CD14-positive monocyte (primary cell): ENCODE measurements at regions not wholly inside any gene's neighbourhood (a gene's known extent, or its start where the extent isn't known, plus 50 kb on each side); places are given as distances from the start of the nearest gene placed in this dataset.

Experiments
- DNase-seq, 3 donors: peaks; one replicate each; pipeline ENCODE4 v3.0.0-alpha.2; 2011 to 2022
- H2AFZ ChIP-seq: 2 replicates; pipeline ENCODE4 v1.6.0; 2012; ENCODE audit warnings: mild to moderate bottlenecking, low read depth, low read length, inconsistent platforms; ENCODE audit not compliant: insufficient read depth, poor library complexity, severe bottlenecking
- H3K27ac ChIP-seq, 2 donors: 1 replicate in 1 of 2; 2 replicates in 1 of 2; pipeline ENCODE4 v1.5.1; 2012 to 2013; ENCODE audit warnings: low read length in 2 of 2, control low read depth in 1 of 2, inconsistent platforms in 1 of 2, low read depth in 1 of 2, mild to moderate bottlenecking in 1 of 2
- H3K27me3 ChIP-seq, 2 donors: one replicate each; pipeline versions ENCODE4 v1.6.0 to v1.6.1; 2011 to 2013; ENCODE audit warnings: low read length in 2 of 2; ENCODE audit not compliant: control insufficient read depth in 2 of 2, insufficient read depth in 2 of 2
- H3K36me3 ChIP-seq, 2 donors: replicated peaks in 1 of 2; 1 replicate in 1 of 2; 2 replicates in 1 of 2; pipeline versions ENCODE4 v1.5.1 to v1.6.1; 2012 to 2013; ENCODE audit warnings: low read length in 2 of 2, control low read depth in 1 of 2, inconsistent platforms in 1 of 2, mild to moderate bottlenecking in 1 of 2; ENCODE audit not compliant: insufficient read depth in 2 of 2, control insufficient read depth in 1 of 2
- H3K4me1 ChIP-seq, 2 donors: 1 replicate in 1 of 2; 2 replicates in 1 of 2; pipeline versions ENCODE4 v1.5.1 to v1.6.1; 2012 to 2013; ENCODE audit warnings: low read length in 2 of 2, control low read depth in 1 of 2, inconsistent platforms in 1 of 2, mild to moderate bottlenecking in 1 of 2, moderate library complexity in 1 of 2; ENCODE audit not compliant: insufficient read depth in 2 of 2, control insufficient read depth in 1 of 2
- H3K4me2 ChIP-seq: replicated peaks from 2 replicates; pipeline ENCODE3; 2012; ENCODE audit warnings: low read length, moderate library complexity, mild to moderate bottlenecking; ENCODE audit not compliant: poor library complexity, severe bottlenecking; ENCODE audit errors: extremely low read depth
- H3K4me3 ChIP-seq, 3 experiments: fragments of 200-600 bp in 1 of 3; sonication (generic) in 1 of 3; replicated peaks in 1 of 3; 1 replicate in 2 of 3; 2 replicates in 1 of 3; pipeline ENCODE4 v1.5.1; 2011 to 2013; ENCODE audit warnings: low read length in 3 of 3, mild to moderate bottlenecking in 3 of 3, control low read depth in 2 of 3, low read depth in 2 of 3, inconsistent platforms in 1 of 3, moderate library complexity in 1 of 3
- H3K79me2 ChIP-seq: 2 replicates; pipeline ENCODE4 v1.6.0; 2012; ENCODE audit warnings: mild to moderate bottlenecking, control low read depth, inconsistent platforms, low read length, moderate library complexity; ENCODE audit not compliant: insufficient read depth
- H3K9ac ChIP-seq: 2 replicates; pipeline ENCODE4 v1.6.0; 2017; ENCODE audit warnings: low read length, mild to moderate bottlenecking; ENCODE audit not compliant: insufficient read depth, poor library complexity, severe bottlenecking
- H3K9me3 ChIP-seq, 2 donors: replicated peaks in 1 of 2; 1 replicate in 1 of 2; 2 replicates in 1 of 2; pipeline versions ENCODE4 v1.5.1 to v1.6.1; 2012 to 2013; ENCODE audit warnings: low read length in 2 of 2, control low read depth in 1 of 2; ENCODE audit not compliant: control insufficient read depth in 1 of 2, insufficient read depth in 1 of 2
- H4K20me1 ChIP-seq: 2 replicates; pipeline ENCODE4 v1.6.0; 2012; ENCODE audit warnings: mild to moderate bottlenecking, low read length, control low read depth, moderate library complexity; ENCODE audit not compliant: insufficient read depth
- H3K27ac Mint-ChIP-seq, 7 donors: one replicate each; pipeline ENCODE4 v1.8.0; 2020; ENCODE audit warnings: mild to moderate bottlenecking in 7 of 7, mixed read lengths in 7 of 7, moderate library complexity in 6 of 7, inconsistent platforms in 2 of 7
- H3K27me3 Mint-ChIP-seq, 3 donors: one replicate each; pipeline ENCODE4 v1.8.0; 2021 to 2022; ENCODE audit warnings: low read depth in 3 of 3, mild to moderate bottlenecking in 3 of 3, mixed read lengths in 3 of 3, moderate library complexity in 3 of 3, inconsistent platforms in 1 of 3
- H3K36me3 Mint-ChIP-seq, 2 donors: one replicate each; pipeline ENCODE4 v1.8.0; 2020; ENCODE audit warnings: mixed read lengths in 2 of 2, inconsistent platforms in 1 of 2, mild to moderate bottlenecking in 1 of 2
- H3K4me1 Mint-ChIP-seq: one replicate; pipeline ENCODE4 v1.8.0; 2020; ENCODE audit warnings: mild to moderate bottlenecking, mixed read lengths
- H3K4me3 Mint-ChIP-seq, 2 donors: one replicate each; pipeline ENCODE4 v1.8.0; 2020; ENCODE audit warnings: mild to moderate bottlenecking in 2 of 2, mixed read lengths in 2 of 2, moderate library complexity in 1 of 2
- H3K9me3 Mint-ChIP-seq, 7 donors: one replicate each; pipeline ENCODE4 v1.8.0; 2020 to 2022; ENCODE audit warnings: mixed read lengths in 7 of 7, mild to moderate bottlenecking in 6 of 7, moderate library complexity in 6 of 7, inconsistent platforms in 2 of 7
- WGBS: methylation state at CpG from one replicate; pipeline ENCODE4 v1.1.5; 2013; ENCODE audit warnings: missing lambda C conversion rate; ENCODE audit not compliant: insufficient coverage; 5-methylcytosine and 5-hydroxymethylcytosine counted together
- intact Hi-C, 2 donors: fragments of 100-400 bp; cut with micrococcal nuclease; formaldehyde crosslinking; loops; one replicate each; pipeline versions ENCODE4 v1.15.0 to v1.15.1; 2023
- TF ChIP-seq, protein P1 (sequence below): fragments of 200-600 bp; IDR thresholded peaks from one replicate; pipeline ENCODE4 v1.8.0; 2022; ENCODE audit warnings: antibody characterized with exemption, mild to moderate bottlenecking

DNA sequence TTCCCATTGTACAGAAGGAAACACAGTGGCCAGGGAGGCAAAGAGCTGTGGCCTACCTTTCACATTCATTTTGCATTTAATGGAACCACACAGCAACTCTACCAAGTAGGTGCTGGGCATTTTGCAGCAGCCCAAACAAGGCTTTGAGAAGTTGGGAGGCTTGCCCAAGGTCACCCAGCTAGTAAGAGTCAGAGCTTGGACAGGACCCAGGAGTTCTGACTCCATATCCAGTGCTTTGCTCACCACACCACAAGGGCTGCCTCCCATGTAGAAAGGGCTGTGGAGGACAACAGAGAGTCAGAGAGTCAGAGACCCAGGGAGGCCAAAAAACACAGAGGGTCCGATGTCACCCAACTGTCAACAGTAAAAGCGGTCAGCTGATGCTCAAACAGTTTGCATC lies 400.2 kb downstream of the BCL11B start:
- no peaks in the 10 kb centered on the region for H3K79me2 ChIP-seq
- H3K27me3 Mint-ChIP-seq = peaks cover 4% of the 10 kb centered on the region in 3 donors
- H3K4me3 Mint-ChIP-seq = no peak overlapping the region
- peaks cover 4 to 6% of the 10 kb centered on the region in 2 donors for H3K9me3 ChIP-seq
- H2AFZ ChIP-seq = no peak overlapping the region
- intact Hi-C loops = no loop called here
- H3K4me1 Mint-ChIP-seq = no peaks in the 10 kb centered on the region
- H3K9me3 Mint-ChIP-seq = peaks cover 0 to 13% (median 6%) of the 10 kb centered on the region in 7 donors
- no CpG with 5 or more reads among the region's 2 CpGs for WGBS
- H3K4me1 ChIP-seq = no peaks in the 10 kb centered on the region
- TF ChIP-seq, protein P1, sequence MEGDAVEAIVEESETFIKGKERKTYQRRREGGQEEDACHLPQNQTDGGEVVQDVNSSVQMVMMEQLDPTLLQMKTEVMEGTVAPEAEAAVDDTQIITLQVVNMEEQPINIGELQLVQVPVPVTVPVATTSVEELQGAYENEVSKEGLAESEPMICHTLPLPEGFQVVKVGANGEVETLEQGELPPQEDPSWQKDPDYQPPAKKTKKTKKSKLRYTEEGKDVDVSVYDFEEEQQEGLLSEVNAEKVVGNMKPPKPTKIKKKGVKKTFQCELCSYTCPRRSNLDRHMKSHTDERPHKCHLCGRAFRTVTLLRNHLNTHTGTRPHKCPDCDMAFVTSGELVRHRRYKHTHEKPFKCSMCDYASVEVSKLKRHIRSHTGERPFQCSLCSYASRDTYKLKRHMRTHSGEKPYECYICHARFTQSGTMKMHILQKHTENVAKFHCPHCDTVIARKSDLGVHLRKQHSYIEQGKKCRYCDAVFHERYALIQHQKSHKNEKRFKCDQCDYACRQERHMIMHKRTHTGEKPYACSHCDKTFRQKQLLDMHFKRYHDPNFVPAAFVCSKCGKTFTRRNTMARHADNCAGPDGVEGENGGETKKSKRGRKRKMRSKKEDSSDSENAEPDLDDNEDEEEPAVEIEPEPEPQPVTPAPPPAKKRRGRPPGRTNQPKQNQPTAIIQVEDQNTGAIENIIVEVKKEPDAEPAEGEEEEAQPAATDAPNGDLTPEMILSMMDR = no peak
- no peak overlapping the region for H3K4me2 ChIP-seq
- no peak overlapping the region for H3K9ac ChIP-seq
- H3K36me3 Mint-ChIP-seq = no peaks in the 10 kb centered on the region
- DNase-seq = no peak
- H3K36me3 ChIP-seq = no peaks in the 10 kb centered on the region
- no peaks in the 10 kb centered on the region for H3K27me3 ChIP-seq
- H4K20me1 ChIP-seq = no peaks in the 10 kb centered on the region
- H3K27ac ChIP-seq = no peak overlapping the region
- no peak overlapping the region for H3K27ac Mint-ChIP-seq
- H3K4me3 ChIP-seq = no peak overlapping the region

DNA sequence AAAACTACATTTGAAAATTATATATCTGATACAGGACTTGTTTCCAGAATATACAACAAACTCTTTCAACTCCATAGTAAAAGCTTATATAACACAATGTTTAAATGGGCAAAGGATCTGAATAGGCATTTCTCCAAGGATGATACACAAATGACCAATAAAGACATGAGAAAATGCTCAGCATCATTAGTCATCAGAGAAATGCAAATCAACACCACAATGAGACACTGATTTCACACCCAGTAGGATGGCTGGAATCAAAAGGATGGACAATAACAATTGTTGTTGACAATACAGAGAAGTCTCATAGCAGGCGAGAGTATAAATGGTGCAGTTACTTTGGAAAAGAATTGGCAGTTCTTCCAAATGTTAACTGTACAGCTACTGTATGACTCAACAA lies 394.9 kb downstream of the BCL11B start:
- H3K4me3 ChIP-seq = no peak overlapping the region
- H3K79me2 ChIP-seq = no peaks in the 10 kb centered on the region
- no peak for DNase-seq
- no peak overlapping the region for H3K9ac ChIP-seq
- Mint-ChIP-seq H3K9me3 (peaks cover 10 to 31% (median 26%) of the 10 kb centered on the region in 7 donors), H3K36me3 (no peaks in the 10 kb centered on the region), H3K4me1 (no peaks in the 10 kb centered on the region), H3K27ac (no peak overlapping the region), H3K27me3 (peaks cover 2 to 6% (median 5%) of the 10 kb centered on the region in 3 donors), H3K4me3 (no peak overlapping the region)
- H3K4me1 ChIP-seq = no peaks in the 10 kb centered on the region
- no peak overlapping the region for H2AFZ ChIP-seq
- TF ChIP-seq, protein P1 = no peak
- no CpG with 5 or more reads among the region's 1 CpG for WGBS
- intact Hi-C loops = no loop called here
- no peaks in the 10 kb centered on the region for H3K27me3 ChIP-seq
- no peaks in the 10 kb centered on the region for H3K36me3 ChIP-seq
- no peaks in the 10 kb centered on the region for H4K20me1 ChIP-seq
- no peak overlapping the region for H3K4me2 ChIP-seq
- peaks cover 27 to 28% of the 10 kb centered on the region in 2 donors for H3K9me3 ChIP-seq
- H3K27ac ChIP-seq = no peak overlapping the region
